HG02870 (cell line): ENCODE measurements at regions not wholly inside any gene's neighbourhood (a gene's known extent, or its start where the extent isn't known, plus 50 kb on each side); places are given as distances from the start of the nearest gene placed in this dataset.
"Not testable (repeated sequence)": the region's sequence is repeated elsewhere in the genome, so short reads cannot be mapped to it uniquely, and the experiment has no call there.

ENCODE experiments used
- ATAC-seq: cut with Tn5 transposase; IDR thresholded peaks from one replicate; pipeline ENCODE4 v1.9.1; 2021; ENCODE audit warnings: mild to moderate bottlenecking, moderate library complexity; ENCODE audit not compliant: unreplicated experiment

DNA sequence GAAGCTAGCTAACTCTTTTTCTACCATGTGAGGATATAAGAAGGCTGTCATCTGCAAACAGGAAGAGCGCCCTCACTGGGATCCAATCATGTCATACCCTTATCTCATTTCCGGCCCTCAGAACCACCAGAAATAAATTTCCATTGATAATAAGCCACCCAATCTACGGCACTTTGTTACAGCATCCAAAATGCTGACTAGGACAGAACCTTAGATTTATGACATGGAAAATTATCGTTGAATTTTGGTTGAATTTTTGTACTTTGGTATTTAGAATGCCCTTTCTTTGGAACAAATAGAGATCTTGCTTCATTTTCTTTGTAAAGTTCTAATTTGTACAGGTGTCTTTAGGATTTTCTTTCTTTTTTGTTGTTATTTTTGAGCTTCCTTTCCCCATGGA lies 53.3 kb upstream of the CYLC2 start:
- ATAC-seq = no peak

- ATAC-seq = no peak
Observed at GRCh38 chr9:102922526-102922925, 72.6 kb upstream of the CYLC2 start.

GRCh38 chr9:102911185-102911584 lies 83.9 kb upstream of the CYLC2 start:
- ATAC-seq = no peak

DNA sequence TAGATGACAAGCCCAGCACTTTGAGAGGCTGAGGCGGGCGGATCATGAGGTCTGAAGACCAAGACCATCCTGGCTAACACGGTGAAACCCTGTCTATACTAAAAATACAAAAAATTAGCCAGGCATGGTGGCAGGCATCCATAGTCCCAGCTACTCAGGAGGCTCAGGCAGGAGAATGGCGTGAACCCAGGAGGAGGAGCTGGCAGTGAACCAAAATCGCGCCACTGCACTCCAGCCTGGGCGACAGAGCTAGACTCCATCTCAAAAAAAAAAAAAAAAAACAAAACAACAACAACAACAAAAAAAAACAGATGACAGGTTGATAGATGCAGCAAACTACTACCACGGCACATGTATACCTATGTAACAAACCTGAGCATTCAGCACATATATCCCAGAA lies 89.3 kb upstream of the CYLC2 start:
- not testable (repeated sequence) for ATAC-seq

DNA sequence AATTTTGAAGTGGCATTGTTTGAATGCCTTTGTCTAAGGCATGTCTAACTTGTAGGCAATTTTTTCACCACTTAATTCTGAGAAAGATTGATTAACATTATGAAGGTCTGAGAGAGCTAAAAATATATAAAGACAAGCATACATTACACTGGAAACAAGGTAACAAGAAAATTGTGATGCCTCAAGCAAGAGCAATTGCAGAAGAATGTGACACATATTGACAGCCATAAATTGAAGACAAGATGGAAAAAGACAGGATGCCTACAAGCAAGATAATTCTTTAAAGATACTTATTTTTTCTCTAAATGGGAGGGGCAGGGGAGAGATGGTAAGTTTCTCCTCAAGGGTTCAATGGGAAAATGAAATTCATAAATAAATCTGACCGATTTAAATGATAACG lies 103.1 kb upstream of the CYLC2 start:
- no peak for ATAC-seq

DNA sequence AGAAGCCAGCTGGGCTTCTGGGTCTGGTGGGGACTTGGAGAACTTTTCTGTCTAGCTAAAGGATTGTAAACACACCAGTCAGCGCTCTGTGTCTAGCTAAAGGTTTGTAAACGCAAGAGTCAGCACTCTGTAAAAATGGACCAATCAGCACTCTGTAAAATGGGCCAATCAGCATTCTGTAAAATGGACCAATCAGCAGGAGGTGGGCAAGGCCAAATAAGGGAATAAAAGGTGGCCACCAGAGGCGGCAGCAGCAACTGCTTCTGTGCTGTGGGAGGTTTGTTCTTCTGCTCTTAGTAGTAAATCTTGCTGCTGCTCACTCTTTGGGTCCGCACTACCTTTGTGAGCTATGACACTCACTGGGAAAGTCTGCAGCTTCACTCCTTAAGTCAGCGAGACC lies 106.4 kb upstream of the CYLC2 start:
- ATAC-seq = not testable (repeated sequence)

DNA sequence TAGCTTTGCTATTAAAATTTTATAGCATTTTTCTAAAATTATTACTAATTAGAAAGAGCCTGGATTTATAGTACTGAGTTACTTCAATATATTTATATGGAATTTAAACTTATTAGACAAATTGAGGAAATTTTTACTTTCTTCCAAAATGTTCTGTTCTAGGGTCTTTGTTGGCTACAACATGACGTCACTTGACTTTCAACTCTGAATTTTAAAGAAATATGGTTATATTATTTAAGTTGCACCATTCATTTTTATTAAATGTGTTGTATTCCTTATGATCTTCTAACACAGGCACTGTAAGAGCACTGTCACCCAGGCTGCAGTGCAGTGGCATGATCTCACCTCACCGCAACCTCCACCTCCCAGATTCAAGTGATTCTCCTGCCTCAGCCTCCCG lies 119.4 kb upstream of the CYLC2 start:
- ATAC-seq = no peak

GRCh38 chr9:102867488-102867887 lies 127.6 kb upstream of the CYLC2 start:
- no peak for ATAC-seq

DNA sequence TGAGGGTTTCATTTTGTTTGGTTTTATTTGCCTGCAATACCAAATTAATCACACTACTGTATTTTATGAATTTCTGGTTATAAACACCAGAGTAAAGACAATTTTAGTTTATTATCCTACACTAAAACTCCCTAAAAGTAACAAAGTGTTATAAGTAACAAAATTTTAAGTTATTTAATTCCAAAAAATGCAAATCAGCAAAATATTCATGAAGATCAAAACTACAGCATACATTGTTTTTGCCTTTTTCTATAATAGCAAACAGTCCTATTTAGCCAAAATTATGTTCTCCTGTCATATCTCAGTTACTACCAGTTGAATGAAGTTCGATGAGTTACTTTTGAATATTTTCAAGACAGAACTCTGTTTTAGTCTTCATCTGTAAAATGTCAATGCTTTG lies 132.7 kb upstream of the CYLC2 start:
- ATAC-seq = no peak

DNA sequence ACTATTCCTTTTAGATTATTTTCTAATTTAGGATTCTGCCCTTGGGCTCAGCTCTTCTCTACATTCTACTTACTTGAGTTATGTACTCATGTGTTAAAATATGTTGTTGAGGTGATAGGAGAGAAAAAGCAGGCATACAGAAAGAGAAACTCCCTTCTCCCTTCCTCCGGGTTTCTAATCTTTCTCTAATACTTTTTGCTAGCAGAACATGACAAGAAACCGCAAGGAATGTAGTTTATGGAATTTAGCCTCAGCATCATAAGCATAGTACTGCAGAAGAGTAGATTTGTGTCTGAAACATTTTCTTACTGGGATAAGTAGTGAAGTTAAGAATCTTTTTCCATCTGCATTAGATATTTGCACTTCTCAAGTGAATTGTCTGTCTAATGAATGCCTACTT lies 139.5 kb upstream of the CYLC2 start:
- no peak for ATAC-seq

DNA sequence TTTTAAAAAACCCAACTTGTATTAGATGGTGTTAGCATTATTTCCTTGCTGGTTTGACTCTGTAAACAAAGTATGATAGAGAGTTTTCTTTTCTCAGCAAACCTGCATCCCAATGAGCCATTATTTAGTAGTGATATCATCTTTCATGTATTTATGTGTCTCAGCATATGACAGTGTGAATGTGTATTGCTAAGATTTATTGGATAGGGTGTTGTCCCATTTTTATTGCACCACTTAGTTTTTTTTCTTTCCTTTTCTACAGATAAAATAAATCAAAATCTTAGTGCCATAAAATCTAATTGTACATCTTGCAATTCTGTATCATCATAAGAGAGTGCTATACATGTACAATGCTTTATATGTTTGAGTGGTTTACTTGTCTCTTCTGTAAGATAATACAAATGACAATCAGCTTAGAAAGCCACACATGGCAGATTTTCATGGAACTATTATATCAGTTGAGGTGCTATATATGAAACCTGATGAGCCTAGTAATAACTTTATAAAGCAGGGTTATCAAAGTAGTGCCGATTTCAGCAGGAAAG lies 149.2 kb upstream of the CYLC2 start:
- ATAC-seq = no peak

DNA sequence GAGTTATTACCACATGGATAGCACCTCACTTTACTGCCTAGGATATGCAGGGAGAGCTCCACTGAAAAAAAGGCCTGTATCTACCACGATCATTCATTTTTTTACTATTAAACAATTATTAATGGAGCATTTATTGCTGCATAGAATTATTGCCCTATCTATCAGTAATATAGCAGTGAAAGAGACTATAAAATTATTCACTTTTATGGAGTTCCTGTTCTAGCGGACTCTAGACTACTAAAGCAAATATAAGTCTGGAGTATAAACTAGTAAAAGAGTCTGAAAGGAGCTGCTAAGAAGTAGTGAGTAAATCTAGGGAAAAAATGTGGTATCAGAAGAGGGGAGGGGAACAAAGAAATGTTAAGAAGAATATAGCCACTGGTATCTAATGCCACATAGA lies 150.4 kb upstream of the CYLC2 start:
- no peak for ATAC-seq

- ATAC-seq = no peak
Observed at GRCh38 chr9:102842423-102842822, 152.7 kb upstream of the CYLC2 start.

GRCh38 chr9:102841376-102841775 lies 153.8 kb upstream of the CYLC2 start:
- no peak for ATAC-seq

GRCh38 chr9:102840335-102840734 lies 154.8 kb upstream of the CYLC2 start:
- ATAC-seq = no peak

DNA sequence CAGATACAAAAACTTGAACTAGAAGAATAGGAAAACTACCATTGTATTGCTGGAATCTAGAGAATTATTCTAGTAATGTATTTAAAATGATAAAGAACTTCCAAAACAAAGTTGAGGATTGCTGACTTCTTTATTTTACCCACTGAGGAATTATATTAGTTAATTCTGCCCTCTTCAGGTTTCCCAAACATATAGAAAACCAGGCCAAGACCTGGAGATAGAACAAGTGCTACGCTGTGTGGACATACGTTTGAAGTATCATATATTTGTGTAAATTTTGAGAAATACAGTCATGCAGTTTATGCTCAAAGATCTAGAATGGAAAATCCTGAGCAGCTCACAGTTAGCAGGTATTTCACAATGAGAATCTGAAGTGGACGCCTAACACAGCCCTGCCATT lies 162.3 kb upstream of the CYLC2 start:
- ATAC-seq = no peak

GRCh38 chr9:102796244-102796643 lies 198.9 kb upstream of the CYLC2 start:
- ATAC-seq = no peak

DNA sequence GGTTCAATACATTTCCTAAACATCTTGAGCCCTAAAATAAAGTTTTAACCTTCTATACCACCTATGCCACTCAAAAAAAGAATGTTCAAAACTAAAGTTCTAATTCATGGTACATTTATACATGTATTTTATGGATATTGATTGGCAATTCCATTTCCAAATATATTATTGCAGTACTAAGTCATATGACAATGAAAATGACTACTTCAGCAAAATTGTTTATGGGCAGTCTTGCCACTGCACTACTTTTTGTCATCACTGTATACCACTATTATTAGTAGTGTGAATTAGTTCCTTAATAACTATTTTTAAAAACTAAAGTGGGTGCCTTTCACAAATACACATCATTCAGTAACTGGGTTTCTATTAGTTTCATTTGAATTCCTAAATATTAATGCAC lies 199.6 kb upstream of the CYLC2 start:
- ATAC-seq = no peak

DNA sequence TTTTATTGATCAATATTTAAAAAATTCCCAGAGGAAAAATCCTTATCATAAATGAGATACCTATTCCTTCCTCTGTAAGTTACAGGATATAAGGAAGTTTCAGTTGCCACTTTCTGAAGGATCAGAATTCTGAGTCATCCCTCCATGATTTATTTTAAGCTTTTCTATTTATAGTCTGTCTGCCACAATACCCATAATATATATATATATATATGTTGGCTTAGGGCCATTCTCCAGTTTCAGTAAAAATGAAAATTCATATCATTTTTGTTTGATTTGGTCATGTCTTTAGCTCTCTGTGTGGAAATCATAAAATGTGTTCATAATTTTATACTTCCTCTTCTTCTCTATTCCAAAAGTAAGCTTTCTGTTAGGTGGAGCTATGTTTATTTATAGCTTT lies 215.8 kb upstream of the CYLC2 start:
- no peak for ATAC-seq

GRCh38 chr9:102778746-102779145 lies 216.4 kb upstream of the CYLC2 start:
- ATAC-seq = no peak

DNA sequence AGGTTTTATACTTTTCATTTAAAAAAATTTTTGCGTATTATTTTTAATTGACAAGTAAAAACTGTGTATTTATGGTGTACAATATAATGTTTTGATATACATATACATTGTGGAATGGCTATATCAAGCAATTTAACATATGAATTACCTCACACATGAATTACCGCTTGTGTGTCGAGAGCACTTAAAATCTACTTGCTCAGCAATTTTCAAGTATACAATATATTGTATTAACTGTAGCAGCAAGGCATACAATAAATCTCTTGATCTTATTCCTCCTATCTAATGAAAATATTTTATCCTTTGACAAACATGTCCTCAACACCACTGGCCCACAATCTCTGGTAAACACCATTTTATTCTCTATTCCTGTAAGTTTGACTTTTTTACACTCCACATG lies 224.4 kb upstream of the CYLC2 start:
- no peak for ATAC-seq

DNA sequence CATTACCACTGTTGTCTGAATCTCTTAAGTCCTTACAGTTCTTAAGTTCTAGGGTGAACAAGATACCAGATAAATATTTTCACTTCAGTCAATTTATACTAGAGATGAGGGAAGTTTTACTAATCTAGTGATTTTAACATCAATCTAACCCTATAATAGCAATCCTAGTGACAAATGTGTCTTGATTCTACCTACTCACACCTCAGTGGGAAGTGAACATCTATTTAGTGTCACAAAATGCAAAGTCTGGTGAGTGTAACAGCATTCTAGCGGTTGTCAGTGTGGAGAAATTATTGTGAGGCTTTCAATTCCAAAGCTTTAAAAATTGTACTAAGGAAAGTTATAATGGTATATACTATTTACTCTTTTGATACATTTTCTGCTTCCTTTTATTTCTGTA lies 225.8 kb upstream of the CYLC2 start:
- ATAC-seq = no peak

DNA sequence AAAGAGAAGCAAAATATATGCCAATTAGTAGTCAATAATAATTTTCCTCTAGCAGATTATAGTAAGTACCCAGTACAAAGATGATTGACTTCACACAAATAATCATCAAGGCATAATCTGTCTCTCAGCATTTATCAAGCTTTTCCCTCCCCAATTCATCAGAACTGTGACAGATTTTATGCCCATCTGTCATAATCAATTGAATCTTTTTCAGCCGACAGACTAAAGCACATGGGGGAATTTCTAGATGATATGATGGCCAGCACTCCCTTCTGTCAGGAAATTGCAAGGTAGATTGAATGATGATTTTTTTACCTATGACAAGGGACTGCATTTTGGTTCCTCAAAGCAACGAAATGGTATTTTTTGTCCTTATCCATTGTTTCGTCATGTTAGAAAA lies 227.1 kb upstream of the CYLC2 start:
- ATAC-seq = no peak

DNA sequence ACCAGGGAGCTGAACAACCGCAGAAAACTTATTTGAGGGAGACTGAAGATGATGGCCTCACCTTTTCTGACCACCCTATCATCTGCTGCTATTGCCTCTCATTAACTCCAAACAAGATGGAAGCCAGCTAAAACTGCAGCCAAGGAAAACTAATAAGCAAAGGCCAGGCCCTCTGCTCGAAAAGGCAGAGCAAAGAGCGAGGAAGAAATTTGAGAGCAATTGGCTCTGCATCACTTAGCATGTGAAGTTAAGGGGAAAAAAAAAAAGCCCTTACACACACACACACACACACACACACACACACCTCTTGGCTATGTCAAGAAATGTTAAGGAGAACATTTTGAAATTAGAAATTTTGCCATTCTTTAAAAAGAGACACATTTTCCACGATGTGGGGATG lies 228.1 kb upstream of the CYLC2 start:
- no peak for ATAC-seq
